GM18508 (cell line): ENCODE measurements at regions not wholly inside any gene's neighbourhood (a gene's known extent, or its start where the extent isn't known, plus 50 kb on each side); places are given as distances from the start of the nearest gene placed in this dataset.
"Not testable (repeated sequence)": the region's sequence is repeated elsewhere in the genome, so short reads cannot be mapped to it uniquely, and the experiment has no call there.

Experiments
- ATAC-seq: cut with Tn5 transposase; IDR thresholded peaks from one replicate; pipeline ENCODE4 v1.9.1; 2021; ENCODE audit warnings: moderate number of reproducible peaks; ENCODE audit not compliant: insufficient read depth, unreplicated experiment

DNA sequence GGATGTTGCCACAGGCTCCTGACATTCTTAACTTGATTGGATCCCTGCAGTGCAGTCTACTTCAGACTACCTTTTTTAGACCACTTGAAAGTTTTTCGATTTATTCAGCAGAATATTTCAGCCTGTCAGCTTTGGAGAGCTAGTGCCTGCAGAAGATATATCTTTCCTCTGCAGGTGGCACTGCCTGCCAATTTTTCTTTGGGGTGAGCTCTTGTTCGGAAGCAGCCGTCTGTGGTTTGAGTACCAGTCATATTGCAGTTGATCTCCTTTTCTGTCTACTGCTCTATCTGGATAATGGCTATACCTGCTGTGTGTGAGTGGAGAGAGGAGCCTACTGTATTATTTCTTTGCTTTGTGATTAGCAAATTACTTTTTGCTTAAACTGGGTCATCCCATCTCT is 1486.9 kb downstream of the KHDRBS2 start:
- not testable (repeated sequence) for ATAC-seq

- not testable (repeated sequence) for ATAC-seq
Observed at GRCh38 chr6:60797831-60798230, 1488.2 kb downstream of the KHDRBS2 start.

DNA sequence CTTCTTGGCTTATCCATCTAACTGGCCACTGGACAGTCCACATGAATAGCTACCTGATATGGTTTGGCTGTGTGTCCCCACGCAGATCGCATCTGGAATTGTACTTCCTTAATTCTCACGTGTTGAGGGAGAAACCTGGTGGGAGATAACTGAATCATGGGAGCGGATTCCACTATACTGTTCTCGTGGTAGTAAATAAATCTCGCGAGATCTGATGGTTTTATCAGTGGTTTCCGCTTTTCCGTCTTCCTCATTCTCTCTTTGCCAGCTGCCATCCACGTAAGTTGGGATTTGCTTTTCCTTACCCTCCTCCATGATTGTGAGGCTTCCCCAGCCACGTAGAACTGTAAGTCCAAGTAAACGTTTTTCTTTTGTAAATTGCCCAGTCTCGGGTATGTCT is 1496.4 kb downstream of the KHDRBS2 start:
- ATAC-seq: not testable (repeated sequence)

GRCh38 chr6:60782698-60783464 is 1503.1 kb downstream of the KHDRBS2 start:
- ATAC-seq: not testable (repeated sequence)

DNA sequence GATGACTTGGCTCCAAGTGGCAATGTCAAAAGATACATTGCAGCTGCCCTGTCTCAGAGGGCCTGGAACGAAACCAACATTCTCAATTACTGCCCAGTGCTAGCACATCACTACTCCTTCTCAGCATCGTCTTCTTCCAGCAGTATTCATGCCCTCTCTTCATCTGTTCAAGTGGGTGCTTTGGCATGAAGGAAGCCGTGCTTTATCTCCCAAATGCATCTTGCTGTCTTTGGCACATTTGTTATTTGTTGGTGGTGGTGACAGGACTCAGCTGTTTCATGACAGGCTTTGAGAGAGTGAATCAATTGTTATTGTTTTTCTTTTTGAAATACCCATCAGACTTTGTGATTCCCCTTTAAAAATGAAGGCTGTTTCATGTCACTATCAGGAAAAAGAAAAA is 1506.4 kb downstream of the KHDRBS2 start:
- ATAC-seq: not testable (repeated sequence)

DNA sequence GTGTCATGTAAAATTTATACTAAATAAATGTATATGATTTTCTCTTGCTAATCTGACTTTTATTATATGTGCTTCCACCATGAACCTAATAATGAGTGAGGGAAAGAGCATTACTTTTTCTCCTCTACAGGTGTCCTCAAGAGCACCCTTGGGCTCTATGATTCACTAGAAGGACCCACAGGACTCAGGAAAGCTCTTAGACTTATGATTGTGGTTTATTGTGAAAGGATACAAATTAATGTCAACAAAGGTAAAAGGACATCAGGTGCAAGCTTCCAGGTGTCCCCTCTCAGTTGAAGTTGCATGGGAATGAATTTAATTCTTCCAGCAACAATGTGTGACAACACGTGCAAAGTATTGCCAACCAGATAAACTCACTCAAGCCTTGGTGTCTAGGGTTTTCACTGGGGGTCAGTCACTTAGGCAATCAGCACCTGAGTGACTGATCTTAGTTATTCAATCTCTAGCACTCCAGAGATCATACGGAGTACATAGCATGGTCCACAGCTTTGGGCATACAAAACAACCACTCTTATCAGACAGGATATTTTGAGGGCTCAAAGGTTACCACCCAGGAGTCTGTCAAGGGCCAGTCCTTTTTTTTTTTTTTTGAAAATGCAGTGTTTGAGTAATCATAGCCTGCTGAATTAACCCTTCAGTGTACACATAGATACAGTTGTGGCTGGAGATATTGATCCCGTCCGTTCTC is 1518.1 kb downstream of the KHDRBS2 start:
- not testable (repeated sequence) for ATAC-seq

DNA sequence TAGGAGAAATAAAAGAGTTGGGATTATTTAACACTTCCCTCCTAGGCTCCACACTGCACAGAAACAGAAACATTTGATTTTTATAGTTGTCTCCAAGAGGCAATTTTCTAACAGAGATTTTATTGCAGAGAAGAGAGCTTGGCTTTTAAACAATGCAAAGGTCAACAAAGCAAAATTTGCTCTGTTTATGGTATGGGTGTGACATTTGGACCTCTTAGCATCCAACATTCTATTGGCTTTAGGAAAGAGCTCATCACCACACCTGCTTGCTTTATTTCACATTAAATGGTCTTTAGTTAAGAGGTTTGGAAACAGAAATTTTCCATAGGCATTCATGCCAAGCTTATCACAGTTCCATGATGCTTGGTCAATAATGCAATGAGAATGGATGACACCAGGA is 1520.7 kb downstream of the KHDRBS2 start:
- not testable (repeated sequence) for ATAC-seq

GRCh38 chr6:60763464-60764080 is 1522.5 kb downstream of the KHDRBS2 start:
- not testable (repeated sequence) for ATAC-seq

DNA sequence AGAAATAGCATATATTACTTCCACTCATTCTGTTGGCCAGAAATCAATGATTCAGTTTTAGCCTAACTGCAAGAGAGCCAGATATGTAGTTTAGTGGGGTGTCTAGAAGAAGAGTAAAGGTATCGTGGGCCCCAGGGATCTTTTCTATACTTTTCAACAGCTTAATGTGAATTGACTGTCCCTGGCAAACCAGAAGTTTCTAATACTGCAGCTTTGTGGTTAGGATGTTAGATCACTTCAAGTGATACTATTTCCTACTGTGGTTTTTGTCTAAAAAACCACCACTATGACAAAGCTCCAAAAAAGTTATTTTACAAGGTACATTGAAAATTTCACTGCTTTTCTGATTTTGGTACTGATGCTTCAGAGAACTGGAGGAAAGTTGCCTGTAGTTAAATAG is 1525.1 kb downstream of the KHDRBS2 start:
- not testable (repeated sequence) for ATAC-seq

- not testable (repeated sequence) for ATAC-seq
Observed at GRCh38 chr6:60759149-60759825, 1526.7 kb downstream of the KHDRBS2 start.

GRCh38 chr6:60758725-60759124 is 1527.3 kb downstream of the KHDRBS2 start:
- not testable (repeated sequence) for ATAC-seq

DNA sequence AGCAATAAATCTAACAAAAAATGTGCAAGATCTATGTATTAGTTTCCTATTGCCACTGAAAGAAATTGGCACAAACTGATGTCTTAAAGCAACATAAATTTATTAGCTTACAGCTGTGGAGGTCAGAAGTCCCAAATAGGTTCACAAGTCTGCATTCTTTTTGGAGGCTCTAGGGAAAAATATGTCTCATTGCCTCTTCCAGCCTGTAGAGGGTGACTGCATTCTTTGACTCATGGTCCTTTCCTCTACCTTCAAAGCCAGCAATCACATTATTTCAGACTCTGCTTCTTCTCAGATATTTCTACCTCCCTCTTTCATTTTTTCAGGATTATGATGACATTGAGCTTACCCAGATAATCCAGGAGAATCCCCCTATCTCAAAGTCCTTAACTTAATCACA is 1531.1 kb downstream of the KHDRBS2 start:
- no peak for ATAC-seq

- not testable (repeated sequence) for ATAC-seq
Observed at GRCh38 chr6:60750353-60751081, 1535.5 kb downstream of the KHDRBS2 start.

DNA sequence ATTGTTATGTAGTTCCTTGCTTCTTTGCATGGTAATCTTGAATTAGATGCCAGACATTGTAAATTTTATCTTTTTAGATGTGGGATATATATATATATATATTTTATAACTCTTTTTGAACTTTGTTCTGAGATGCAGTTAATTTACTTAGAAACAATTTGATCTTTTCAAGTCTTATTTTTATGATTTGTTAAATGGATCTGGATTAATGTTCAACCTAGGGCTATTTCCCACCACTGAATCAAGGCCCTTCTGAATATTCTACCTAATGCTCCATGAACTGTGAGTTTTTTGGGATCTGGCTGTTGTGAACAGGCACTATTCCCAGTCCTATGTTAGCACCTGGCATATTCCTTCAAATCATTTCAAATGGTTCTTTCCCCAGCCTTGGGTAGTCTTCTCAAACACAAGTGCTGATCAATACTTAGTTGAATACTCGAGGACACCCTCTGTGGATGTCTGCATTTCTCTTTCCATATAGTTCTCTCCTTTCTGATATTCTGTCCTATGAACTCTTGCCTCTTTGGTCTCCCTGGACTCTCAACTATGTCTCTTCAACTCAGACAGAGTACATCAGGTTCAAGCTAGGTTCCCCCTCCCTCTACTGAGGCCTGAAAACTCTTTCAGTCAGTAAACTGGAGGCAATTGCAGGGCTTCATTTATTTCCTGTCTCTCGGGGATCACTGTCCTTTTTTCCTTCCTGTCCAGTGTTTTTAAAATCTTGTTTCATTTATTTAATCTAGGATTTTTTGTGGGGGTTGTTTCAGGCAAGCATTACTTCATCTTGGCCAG is 1538.1 kb downstream of the KHDRBS2 start:
- ATAC-seq: not testable (repeated sequence)

DNA sequence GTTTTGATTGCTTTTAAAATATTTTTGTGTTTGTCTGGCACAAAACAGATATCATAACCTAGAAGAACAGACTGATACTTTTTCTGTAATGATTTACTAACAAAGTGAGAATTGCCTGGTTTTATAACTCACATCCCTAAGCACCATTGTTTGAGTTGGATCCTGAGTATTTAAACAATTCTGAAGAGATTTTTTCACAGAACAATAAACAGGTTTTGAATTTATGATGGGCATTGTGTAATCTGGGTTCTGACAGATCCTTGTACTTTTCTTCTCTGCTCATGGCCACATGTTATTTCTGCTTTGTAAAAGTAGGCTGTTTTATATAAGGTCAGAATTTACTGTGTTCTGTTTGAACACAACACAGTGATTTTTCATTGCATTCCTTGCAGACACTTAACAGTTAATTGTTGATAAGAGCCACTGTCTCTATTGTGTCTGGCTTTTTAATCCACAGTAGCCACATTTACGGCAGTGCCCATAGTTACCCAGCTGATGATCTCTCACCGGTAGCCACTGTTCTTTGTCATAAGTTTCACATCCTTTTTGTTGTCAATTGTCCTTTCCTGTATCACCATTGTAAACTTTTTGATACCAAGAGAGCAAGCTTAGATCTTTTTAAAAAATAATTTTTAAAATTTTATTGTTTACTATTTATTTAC is 1548.1 kb downstream of the KHDRBS2 start:
- ATAC-seq: peak; percentile 83

DNA sequence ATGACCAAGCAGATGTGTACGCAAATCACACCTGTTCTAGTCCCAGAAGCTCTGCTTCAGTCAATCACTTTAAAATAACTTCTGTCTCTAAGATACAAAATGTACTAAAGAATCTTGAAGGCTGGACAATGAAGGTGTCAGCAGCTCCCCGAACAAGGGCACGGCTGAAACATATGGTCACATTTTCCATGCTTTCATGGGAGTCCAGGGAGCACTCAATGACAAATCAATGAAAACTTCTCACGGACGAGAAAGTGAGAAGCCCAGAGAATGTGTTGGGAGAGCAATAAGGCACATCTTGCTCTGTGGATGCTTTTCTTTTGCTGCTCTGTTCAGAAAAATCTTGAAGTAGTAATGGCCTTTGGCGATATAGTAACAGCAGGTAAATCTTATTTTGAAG is 1548.7 kb downstream of the KHDRBS2 start:
- not testable (repeated sequence) for ATAC-seq

DNA sequence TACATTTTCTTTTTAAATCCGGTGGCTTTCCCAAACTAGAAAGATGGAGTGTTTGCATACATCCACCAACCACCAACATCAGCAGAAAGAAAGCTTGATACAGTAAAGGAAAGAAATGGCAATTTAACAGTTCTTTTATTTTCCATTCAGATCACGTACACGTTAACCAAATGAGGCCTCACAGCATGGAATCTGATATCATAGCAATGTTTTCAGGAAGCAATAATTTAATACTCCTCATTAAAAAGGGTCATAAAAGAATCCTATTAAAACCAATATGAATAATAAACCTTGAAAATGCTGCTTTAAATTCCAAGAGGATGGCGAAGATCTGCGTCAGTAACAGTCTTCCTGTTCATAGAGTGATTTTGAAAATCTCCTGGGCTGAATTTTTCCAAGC is 1562.1 kb downstream of the KHDRBS2 start:
- ATAC-seq: not testable (repeated sequence)

DNA sequence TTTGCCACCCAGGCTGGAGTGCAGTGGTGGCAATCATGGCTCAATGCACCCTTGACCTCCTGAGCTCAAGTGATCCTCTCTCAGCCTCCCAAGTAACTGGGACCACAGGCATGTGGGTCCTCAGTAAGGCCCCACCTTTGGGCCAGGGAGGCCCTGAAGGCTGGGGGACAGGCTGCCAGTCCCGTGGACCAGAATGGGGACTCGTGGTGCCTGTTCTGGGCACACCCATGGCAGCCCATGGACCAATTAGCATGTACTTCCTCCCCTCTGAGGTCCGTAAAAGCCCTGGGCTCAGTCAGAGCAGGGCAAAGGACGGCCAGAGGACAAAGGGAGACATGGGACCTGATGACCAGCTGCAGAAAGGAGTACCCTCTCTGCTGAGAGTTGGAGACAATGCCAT is 1590.8 kb downstream of the KHDRBS2 start:
- ATAC-seq: no peak

GRCh38 chr6:60687085-60687484 is 1598.9 kb downstream of the KHDRBS2 start:
- ATAC-seq: no peak
